ENCODE measurements at regions not wholly inside any gene's neighbourhood (a gene's known extent, or its start where the extent isn't known, plus 50 kb on each side); places are given as distances from the start of the nearest gene placed in this dataset.

GRCh38 chr1:4430406-4431365, 223.7 kb upstream of the AJAP1 start:
- DNase-seq (ENCODE audit: low spot score), result no peak

- DNase-seq (ENCODE audit: low spot score), result no peak
Observed at GRCh38 chr1:4431491-4431890, 222.9 kb upstream of the AJAP1 start.

DNA sequence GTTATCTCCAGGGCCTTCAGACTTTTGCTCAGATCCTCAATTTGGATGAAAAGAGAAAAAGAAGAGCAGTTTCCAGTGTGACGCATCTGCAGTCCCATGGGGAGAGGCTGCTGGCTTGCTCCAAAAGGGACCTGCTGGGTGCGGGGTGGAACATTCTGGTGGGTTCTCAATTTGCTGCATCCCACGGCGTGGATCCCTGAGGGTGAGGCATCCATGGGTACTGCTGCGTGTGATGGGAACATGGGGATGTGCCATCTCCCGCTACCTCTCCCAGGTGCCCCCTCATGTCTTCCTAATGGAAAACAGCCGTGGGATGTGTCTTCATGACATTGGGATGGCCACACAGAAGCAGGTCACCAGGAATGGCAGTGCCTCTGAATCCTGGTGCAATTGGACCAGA, 221.3 kb upstream of the AJAP1 start:
- no peak for DNase-seq (ENCODE audit: low spot score)

DNA sequence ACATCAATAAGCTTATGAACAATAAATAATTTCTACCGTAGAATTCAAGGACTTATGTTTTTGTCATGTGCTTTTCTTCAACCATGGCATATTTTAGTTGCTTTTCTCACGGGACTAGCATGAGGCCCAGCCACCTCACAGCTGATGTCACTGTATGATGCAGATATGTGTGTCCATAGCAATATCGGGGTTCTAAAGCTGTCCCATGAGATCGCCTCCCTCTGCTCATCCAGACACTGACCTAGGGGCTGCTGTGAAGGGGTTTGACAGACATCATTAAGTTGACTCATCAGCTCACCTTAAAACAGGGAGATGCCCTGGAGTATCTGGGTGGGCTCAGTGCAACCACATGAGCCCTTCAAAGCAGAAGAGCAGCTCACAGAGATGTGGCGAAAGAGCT, 210.3 kb upstream of the AJAP1 start:
- DNase-seq (ENCODE audit: low spot score), result no peak

DNA sequence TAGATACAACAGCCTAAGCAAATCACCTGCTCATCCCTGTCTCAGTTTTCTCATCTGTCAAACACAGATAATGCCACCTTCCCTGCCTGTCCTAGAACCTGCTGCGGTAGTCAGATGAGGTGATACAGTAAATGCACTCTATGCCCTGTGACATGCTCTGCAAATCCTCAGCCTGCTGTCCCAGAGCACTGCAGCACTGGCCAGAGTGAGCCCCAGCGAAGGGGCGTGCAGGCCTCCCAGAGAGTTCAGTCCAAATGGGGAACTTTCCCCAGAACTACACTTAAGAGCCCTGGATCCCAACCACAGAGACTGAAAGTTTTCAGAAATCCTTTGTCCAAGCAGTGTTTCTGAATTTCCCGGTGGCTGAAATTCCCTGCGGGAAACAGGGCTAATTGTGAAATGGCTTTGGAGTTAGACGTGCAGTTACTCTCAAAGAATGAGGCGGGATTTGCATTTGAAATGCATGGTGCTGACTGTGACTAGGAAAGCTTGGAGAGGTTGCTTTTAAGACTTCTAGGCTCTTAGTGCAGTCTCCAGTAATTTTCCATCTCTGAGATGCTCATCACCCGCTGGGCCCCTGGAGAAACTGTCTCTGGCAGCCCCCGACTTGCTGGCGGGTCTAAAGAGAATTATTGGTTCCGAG, 206.5 kb upstream of the AJAP1 start:
- DNase-seq (ENCODE audit: low spot score), result no peak

- no peak for DNase-seq (ENCODE audit: low spot score)
Observed at GRCh38 chr1:4449972-4450371, 204.4 kb upstream of the AJAP1 start.

- DNase-seq (ENCODE audit: low spot score), result no peak
Observed at GRCh38 chr1:4452701-4453100, 201.7 kb upstream of the AJAP1 start.

DNA sequence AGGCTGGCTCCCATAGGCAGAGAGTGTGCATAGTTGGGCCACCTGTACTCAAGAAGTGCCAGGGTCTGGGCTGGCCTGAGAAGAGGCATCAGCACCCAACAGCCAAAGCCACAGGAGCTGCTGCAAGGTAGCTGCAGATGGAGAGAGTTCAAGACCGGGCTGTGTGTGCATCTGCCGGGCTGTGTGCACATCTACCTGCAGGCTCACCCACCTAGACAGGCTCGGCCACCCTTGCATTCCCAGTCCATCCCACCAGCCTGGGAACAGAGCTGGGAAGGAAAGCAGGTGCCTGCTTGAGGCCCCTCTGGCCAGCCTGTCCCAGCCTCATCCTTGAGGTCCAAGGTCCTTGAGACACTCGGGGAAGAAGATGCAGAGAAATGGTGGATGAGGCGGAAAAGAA, 194.4 kb upstream of the AJAP1 start:
- no peak for DNase-seq (ENCODE audit: low spot score)

- DNase-seq (ENCODE audit: low spot score), result no peak
Observed at GRCh38 chr1:4460651-4461050, 193.8 kb upstream of the AJAP1 start.

- no peak for DNase-seq (ENCODE audit: low spot score)
Observed at GRCh38 chr1:4461726-4462290, 192.6 kb upstream of the AJAP1 start.

- no peak for DNase-seq (ENCODE audit: low spot score)
Observed at GRCh38 chr1:4462831-4463484, 191.5 kb upstream of the AJAP1 start.

DNA sequence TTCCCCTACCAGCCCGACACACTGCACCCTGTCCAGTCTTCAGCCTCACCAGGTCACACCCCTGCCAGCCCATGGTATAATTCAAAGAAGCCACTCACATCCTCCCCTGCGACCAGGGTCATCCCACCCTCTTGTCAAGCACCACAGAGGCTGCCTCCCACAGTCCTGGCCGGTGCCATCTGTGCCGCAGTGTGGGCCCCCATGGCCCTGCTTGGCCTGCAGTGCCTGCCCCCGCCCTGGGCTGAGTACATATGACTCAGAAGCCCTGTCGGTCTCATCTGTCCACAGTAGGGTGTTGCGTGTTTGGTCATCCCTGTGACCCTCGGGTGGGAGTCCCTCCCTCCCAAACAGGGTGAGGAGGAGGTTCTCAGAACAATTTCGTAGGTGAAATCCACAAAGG, 190.8 kb upstream of the AJAP1 start:
- DNase-seq (ENCODE audit: low spot score), result no peak

DNA sequence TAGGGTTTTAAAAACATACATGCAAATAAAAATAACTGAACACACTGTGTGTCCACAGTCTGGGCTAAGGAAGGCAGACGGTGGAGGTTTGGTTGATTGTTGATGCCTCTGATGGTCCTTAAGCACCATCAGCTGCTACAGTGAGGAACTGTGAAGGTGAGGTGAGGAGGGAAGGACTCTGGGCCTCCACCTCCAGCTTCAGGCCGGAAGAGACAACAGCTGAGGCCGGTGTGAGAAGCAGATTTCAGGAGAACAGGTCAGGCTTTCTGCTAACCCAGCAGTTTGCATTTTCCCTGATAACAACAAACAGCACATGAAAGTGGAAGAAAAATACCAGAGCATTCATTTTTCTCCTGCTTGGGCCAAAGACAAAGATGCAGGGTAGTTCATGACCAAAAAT, 189.9 kb upstream of the AJAP1 start:
- no peak for DNase-seq (ENCODE audit: low spot score)

GRCh38 chr1:4467241-4467640, 187.2 kb upstream of the AJAP1 start:
- no peak for DNase-seq (ENCODE audit: low spot score)

GRCh38 chr1:4468386-4468785, 186.0 kb upstream of the AJAP1 start:
- DNase-seq (ENCODE audit: low spot score), result no peak

- no peak for DNase-seq (ENCODE audit: low spot score)
Observed at GRCh38 chr1:4468804-4469514, 185.4 kb upstream of the AJAP1 start.

GRCh38 chr1:4476394-4476793, 178.0 kb upstream of the AJAP1 start:
- no peak for DNase-seq (ENCODE audit: low spot score)

GRCh38 chr1:4481451-4481850, 173.0 kb upstream of the AJAP1 start:
- DNase-seq (ENCODE audit: low spot score), result no peak

DNA sequence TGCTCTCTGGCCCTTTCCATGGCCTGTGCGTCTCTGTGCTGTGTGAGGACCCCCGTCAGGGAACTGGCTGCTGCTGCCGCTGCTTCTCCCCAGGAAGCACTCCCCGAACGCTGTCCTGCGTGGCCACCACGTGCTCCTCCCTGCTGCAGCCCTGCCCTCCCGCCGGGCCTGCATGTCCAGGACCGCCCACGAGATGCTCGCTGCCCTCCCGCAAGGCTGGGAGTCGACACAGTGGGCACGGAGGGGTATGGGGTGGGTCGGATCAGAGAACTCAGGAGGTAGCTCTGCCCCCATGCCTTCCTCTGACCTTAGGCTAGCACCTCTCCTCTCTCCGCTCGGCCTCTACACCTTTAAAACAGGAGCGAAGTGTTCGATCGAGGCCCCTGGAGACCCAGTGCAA, 171.9 kb upstream of the AJAP1 start:
- no peak for DNase-seq (ENCODE audit: low spot score)

GRCh38 chr1:4483021-4483625, 171.3 kb upstream of the AJAP1 start:
- no peak for DNase-seq (ENCODE audit: low spot score)

GRCh38 chr1:4485398-4485797, 169.0 kb upstream of the AJAP1 start:
- DNase-seq (ENCODE audit: low spot score), result no peak

- no peak for DNase-seq (ENCODE audit: low spot score)
Observed at GRCh38 chr1:4485878-4486277, 168.5 kb upstream of the AJAP1 start.
